Lower leg skin (tissue), 4 donors: ENCODE measurements at regions not wholly inside any gene's neighbourhood (a gene's known extent, or its start where the extent isn't known, plus 50 kb on each side); places are given as distances from the start of the nearest gene placed in this dataset.

ENCODE experiments used
- DNase-seq, 2 donors: peaks; one replicate each; pipeline ENCODE4 v3.0.0-alpha.2; 2019; ENCODE audit warnings: low spot score in 2 of 2
- H3K4me3 ChIP-seq: fragments of 200-600 bp; sonication (generic); 2 replicates; pipeline ENCODE4 v1.5.1; 2017; ENCODE audit warnings: mild to moderate bottlenecking, low read depth; ENCODE audit not compliant: poor library complexity, severe bottlenecking
- POLR2A ChIP-seq, 2 donors: fragments of 450-650 bp; IDR thresholded peaks; one replicate each; pipeline ENCODE4 v1.6.1; 2016 to 2017; ENCODE audit warnings: antibody characterized with exemption in 2 of 2, mild to moderate bottlenecking in 1 of 2, moderate library complexity in 1 of 2
- WGBS, 2 donors: methylation state at CpG; one replicate each; pipeline ENCODE4 v1.1.5; 2018; 5-methylcytosine and 5-hydroxymethylcytosine counted together
- intact Hi-C: fragments of 100-400 bp; cut with DNase I; formaldehyde crosslinking; loops from one replicate; pipeline ENCODE4 v1.15.0; 2023; ENCODE audit warnings: low total_unique reads
- TF ChIP-seq, protein P1 (sequence below), 3 donors: fragments of 450-650 bp; IDR thresholded peaks; one replicate each; pipeline ENCODE4 v1.5.1; 2016; ENCODE audit warnings: antibody characterized with exemption in 3 of 3, mild to moderate bottlenecking in 3 of 3, moderate library complexity in 2 of 3

DNA sequence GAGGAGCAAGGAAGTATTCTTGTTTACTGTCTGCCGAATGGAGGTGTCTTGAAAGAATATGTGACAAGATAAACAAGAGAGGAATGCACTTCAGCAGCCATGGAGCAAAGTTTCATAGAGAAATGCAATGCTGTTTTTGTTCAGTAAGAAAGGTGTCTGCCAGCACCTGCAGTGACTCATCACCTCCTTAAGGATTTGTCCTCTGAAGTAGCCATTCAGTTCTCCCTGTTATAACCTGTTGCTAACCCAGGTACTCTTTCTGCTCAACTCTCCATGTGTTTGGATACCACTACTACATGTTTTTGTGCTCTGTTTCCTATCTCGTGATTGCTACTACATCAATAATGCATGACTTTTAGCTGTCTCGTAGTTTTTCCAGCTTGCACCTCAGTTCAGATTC lies 328.9 kb downstream of the CHL1 start:
- intact Hi-C loops: no loop called here
- WGBS, 2 donors: 72 to 79% methylated on average over 3 of the region's 3 CpGs
- TF ChIP-seq, protein P1, sequence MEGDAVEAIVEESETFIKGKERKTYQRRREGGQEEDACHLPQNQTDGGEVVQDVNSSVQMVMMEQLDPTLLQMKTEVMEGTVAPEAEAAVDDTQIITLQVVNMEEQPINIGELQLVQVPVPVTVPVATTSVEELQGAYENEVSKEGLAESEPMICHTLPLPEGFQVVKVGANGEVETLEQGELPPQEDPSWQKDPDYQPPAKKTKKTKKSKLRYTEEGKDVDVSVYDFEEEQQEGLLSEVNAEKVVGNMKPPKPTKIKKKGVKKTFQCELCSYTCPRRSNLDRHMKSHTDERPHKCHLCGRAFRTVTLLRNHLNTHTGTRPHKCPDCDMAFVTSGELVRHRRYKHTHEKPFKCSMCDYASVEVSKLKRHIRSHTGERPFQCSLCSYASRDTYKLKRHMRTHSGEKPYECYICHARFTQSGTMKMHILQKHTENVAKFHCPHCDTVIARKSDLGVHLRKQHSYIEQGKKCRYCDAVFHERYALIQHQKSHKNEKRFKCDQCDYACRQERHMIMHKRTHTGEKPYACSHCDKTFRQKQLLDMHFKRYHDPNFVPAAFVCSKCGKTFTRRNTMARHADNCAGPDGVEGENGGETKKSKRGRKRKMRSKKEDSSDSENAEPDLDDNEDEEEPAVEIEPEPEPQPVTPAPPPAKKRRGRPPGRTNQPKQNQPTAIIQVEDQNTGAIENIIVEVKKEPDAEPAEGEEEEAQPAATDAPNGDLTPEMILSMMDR (IDR thresholded peaks at IDR 0.05): no peak
- no peak for TF ChIP-seq POLR2A (IDR thresholded peaks at IDR 0.05)
- no peak overlapping the region for H3K4me3 ChIP-seq
- DNase-seq: no peak

DNA sequence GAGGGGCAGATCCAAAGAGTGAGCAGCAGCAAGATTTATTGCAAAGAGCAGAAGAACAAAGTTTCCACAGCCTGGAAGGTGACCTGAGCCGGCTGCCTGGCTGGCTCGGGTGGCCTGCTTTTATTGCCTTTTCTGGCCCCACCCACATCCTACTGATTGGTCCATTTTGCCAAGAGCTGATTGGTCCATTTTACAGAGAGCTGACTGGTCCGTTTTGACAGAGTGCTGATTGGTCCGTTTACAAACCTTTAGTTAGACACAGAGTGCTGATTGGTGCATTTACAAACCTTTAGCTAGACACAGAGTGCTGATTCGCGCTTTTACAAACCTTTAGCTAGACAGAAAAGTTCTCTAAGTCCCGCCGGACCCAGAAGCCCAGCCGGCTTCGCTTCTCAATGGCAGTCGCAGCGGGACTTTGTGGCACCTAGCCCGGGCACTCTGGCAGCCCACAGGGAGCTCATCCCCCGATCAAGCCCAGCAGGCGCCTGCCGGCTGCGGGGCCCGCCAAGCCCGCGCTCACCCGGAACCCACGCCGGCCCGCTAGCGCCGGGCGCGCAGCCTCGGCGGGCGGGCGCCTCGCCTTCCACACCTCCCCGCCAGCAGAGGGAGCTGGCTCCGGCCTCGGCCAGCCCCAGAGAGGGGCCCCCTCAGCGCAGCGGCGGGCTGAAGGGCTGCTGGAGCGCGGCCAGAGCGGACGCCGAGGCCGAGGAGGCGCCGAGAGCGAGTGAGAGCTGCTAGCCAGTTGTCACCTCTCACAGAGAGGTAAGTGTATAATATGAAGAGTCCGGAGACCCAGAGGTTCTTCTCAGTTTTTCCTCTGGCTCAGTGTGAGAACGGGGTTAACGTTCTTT lies 339.2 kb downstream of the CHL1 start:
- no peak for DNase-seq
- intact Hi-C loops: no loop called here
- WGBS, 2 donors: 60 to 74% methylated on average over 50 to 51 of the region's 51 CpGs
- no peak for TF ChIP-seq POLR2A (IDR thresholded peaks at IDR 0.05)
- TF ChIP-seq, protein P1 (IDR thresholded peaks at IDR 0.05): no peak
- H3K4me3 ChIP-seq: no peak overlapping the region

DNA sequence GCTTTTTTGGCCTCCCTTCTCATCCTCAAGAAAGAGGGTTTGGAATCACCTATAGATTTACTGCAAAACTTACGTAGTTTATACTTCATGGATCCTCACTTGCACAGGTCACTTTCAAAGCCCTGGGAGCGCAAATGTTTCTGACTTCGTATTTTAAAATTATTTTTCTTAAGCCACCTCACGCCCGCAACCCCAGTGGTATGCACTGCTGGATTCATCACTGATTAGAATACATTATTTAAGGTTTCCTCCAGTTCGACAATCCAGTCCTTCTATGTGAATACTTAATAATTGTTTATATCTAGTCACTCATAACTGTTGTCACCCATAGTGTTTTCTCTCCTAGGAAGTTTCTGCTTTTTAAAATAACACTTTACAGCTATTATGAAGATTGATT lies 339.9 kb downstream of the CHL1 start:
- TF ChIP-seq, protein P1 (IDR thresholded peaks at IDR 0.05): no peak
- TF ChIP-seq POLR2A (IDR thresholded peaks at IDR 0.05): no peak
- DNase-seq: no peak
- no peak overlapping the region for H3K4me3 ChIP-seq
- intact Hi-C loops: no loop called here
- 78 to 89% methylated on average over 6 of the region's 6 CpGs for WGBS, 2 donors

DNA sequence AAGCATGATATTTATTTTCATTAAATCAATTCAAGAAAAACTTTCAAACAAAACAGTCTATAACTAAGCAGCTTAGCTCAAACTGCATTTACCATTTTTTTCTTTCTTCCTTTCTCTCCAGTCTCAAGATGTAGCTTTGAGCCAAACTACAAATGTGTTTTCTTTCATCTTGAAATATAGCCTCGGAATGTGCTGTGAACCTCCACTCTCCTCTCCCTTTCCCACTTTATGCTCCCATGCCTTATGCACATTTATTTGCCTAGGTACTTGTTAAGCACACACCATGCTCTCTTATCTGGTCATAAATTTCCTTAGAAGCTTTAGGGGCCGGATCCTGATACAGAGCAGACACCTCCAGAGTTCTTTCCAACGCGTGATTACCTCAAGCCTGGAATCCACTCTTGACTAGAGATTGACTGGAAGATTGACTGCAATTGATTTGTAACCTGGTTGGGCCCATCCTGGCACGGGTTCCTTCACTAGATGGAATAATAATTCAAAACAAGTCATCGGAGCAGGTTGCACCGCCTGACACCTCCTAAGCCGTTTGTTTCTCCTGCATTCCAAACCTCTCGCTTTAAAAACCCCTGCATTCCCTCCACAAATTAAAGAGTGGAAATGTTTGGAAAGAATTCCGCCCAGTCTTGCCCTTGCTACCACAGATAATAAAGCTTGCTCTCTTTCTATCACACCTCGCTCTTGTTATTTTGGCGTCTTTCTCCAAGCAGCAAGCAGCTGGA lies 344.7 kb downstream of the CHL1 start:
- 43 to 45% methylated on average over 12 of the region's 12 CpGs for WGBS, 2 donors
- H3K4me3 ChIP-seq: no peak overlapping the region
- intact Hi-C loops: no loop called here
- no peak for TF ChIP-seq POLR2A (IDR thresholded peaks at IDR 0.05)
- TF ChIP-seq, protein P1 (IDR thresholded peaks at IDR 0.05): no peak
- DNase-seq: no peak

DNA sequence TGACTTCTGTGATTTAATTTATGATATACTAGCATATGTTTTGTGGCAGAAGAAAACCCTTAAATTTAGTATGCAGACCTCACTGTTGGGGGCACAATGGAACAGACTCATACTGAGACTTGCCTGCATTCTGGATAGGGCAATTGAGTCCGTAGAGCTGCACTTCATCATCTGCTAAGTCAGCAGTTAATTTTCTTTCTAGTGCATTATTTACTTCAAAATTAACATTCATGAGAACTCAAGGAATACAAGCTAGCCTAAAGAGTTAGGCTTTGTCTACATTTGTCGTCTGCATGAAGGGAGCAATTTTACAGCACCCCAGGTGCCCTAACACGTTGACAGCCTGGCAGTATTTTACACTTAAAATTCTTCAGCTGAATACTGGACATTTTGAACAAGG lies 345.5 kb downstream of the CHL1 start:
- DNase-seq: no peak
- intact Hi-C loops: no loop called here
- no peak overlapping the region for H3K4me3 ChIP-seq
- 35 to 49% methylated on average over 3 of the region's 3 CpGs for WGBS, 2 donors
- TF ChIP-seq, protein P1 (IDR thresholded peaks at IDR 0.05): no peak
- TF ChIP-seq POLR2A (IDR thresholded peaks at IDR 0.05): no peak
